Heart right ventricle (tissue), 16 donors: ENCODE measurements at regions not wholly inside any gene's neighbourhood (a gene's known extent, or its start where the extent isn't known, plus 50 kb on each side); places are given as distances from the start of the nearest gene placed in this dataset.

ENCODE experiments used
- ATAC-seq, 8 donors: fragments of 200-7000 bp; cut with Tn5 transposase; one replicate each; pipeline ENCODE4 v1.9.1; 2020; ENCODE audit warnings: mild to moderate bottlenecking in 8 of 8, moderate library complexity in 8 of 8, moderate number of reproducible peaks in 1 of 8
- DNase-seq, 2 donors: peaks; one replicate each; pipeline ENCODE4 v3.0.0-alpha.2; 2020
- H3K27ac ChIP-seq, 10 donors: fragments of 200-600 bp; sonication (generic) in 2 of 10; one replicate each; pipeline versions ENCODE4 v1.5.0 to v1.8.0; 2020 to 2022; ENCODE audit warnings: mild to moderate bottlenecking in 3 of 10
- H3K27me3 ChIP-seq, 7 donors: fragments of 200-600 bp; one replicate each; pipeline ENCODE4 v1.8.0; 2021 to 2022; ENCODE audit warnings: mild to moderate bottlenecking in 2 of 7
- H3K36me3 ChIP-seq, 9 donors: fragments of 200-600 bp; sonication (generic) in 1 of 9; one replicate each; pipeline versions ENCODE4 v1.5.0 to v1.8.0; 2020 to 2022; ENCODE audit warnings: mild to moderate bottlenecking in 2 of 9
- H3K4me1 ChIP-seq, 9 donors: fragments of 200-600 bp; sonication (generic) in 1 of 9; one replicate each; pipeline versions ENCODE4 v1.5.0 to v1.8.0; 2020 to 2022; ENCODE audit warnings: mild to moderate bottlenecking in 4 of 9
- H3K4me3 ChIP-seq, 10 donors: fragments of 200-600 bp; sonication (generic) in 2 of 10; one replicate each; pipeline versions ENCODE4 v1.5.0 to v1.8.0; 2020 to 2022; ENCODE audit warnings: mild to moderate bottlenecking in 7 of 10, moderate library complexity in 2 of 10
- H3K9me3 ChIP-seq, 11 donors: fragments of 200-600 bp in 10 of 11; sonication (generic) in 2 of 11; one replicate each; pipeline versions ENCODE4 v1.5.0 to v1.8.0; 2013 to 2022; ENCODE audit warnings: mild to moderate bottlenecking in 2 of 11, control low read depth in 1 of 11, moderate library complexity in 1 of 11
- WGBS, 2 donors: extraction: QIAGEN DNeasy Blood & Tissue Kit; methylation state at CpG; one replicate each; pipeline ENCODE4 v1.1.7; 2013; ENCODE audit warnings: inconsistent platforms in 1 of 2; 5-methylcytosine and 5-hydroxymethylcytosine counted together
- intact Hi-C, 10 donors: fragments of 100-400 bp; cut with DNase I; formaldehyde crosslinking; loops; one replicate each; pipeline versions ENCODE4 v1.11.1 to v1.14.2; 2022
- TF ChIP-seq, protein P1 (sequence below), 9 donors: fragments of 200-600 bp; sonication (generic) in 2 of 9; IDR thresholded peaks; one replicate each; pipeline versions ENCODE4 v1.5.0 to v1.8.0; 2021 to 2022; ENCODE audit warnings: antibody characterized with exemption in 9 of 9, mild to moderate bottlenecking in 5 of 9, moderate library complexity in 1 of 9
- donor health status: Arrhythmogenic right ventricular cardiomyopathy.
- donor health status: ischemic (EF 13 %, LVEDD 7.1; RV severe dilation, severe dysfunction).
- donor health status: healthy with polysubstance abuse.
- donor health status: DM: no; HTN: yes; CAD: no.
- donor health status: DM: no; HTN: no; CAD: no.
- donor health status: ischemic (EF 25% LVEDD 6.9; RV normal size, moderate dysfunction).
- donor health status: ischemic (EF 25% LVEDD 5.7; RV mildly dilated, moderate dysfunction).
- donor health status: healthy.
- donor health status: DM: yes; HTN: yes; CAD: no.
- donor health status: Ischemic cardiomyopathy.
- donor health status: ischemic (EF 35%, LVEDD 5.7; RV mildly dilated, moderate dysfunction).
- donor health status: nonischemic (EF 11% LVEDD 7.7; RV severe dilation, severe dysfunction).
- donor health status: DM: yes; HTN: yes; CAD: no.
- donor health status: PGD.
- donor health status: ischemic (EF 29% LVEDD 5.4; RV normal size, mild dysfunction).
- donor health status: nonischemic (EF 23%, LVEDD 6.1; RV moderate dilation, normal function).

- Histone ChIP-seq H3K4me3 (no peak overlapping the region), H3K36me3 (no peaks in the 10 kb centered on the region), H3K4me1 (no peaks in the 10 kb centered on the region), H3K9me3 (no peaks in the 10 kb centered on the region), H3K27ac (no peak overlapping the region), H3K27me3 (no peaks in the 10 kb centered on the region)
- intact Hi-C loops: no loop called here
- TF ChIP-seq, protein P1, sequence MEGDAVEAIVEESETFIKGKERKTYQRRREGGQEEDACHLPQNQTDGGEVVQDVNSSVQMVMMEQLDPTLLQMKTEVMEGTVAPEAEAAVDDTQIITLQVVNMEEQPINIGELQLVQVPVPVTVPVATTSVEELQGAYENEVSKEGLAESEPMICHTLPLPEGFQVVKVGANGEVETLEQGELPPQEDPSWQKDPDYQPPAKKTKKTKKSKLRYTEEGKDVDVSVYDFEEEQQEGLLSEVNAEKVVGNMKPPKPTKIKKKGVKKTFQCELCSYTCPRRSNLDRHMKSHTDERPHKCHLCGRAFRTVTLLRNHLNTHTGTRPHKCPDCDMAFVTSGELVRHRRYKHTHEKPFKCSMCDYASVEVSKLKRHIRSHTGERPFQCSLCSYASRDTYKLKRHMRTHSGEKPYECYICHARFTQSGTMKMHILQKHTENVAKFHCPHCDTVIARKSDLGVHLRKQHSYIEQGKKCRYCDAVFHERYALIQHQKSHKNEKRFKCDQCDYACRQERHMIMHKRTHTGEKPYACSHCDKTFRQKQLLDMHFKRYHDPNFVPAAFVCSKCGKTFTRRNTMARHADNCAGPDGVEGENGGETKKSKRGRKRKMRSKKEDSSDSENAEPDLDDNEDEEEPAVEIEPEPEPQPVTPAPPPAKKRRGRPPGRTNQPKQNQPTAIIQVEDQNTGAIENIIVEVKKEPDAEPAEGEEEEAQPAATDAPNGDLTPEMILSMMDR (IDR thresholded peaks at IDR 0.05): no peak
- no peak for DNase-seq
- ATAC-seq: no peak
- WGBS, 2 donors: 75 to 88% methylated on average over 1 of the region's 1 CpG
These were observed 176.2 kb downstream of the KIF18A start for GRCh38 chr11:27931770-27932169.

DNA sequence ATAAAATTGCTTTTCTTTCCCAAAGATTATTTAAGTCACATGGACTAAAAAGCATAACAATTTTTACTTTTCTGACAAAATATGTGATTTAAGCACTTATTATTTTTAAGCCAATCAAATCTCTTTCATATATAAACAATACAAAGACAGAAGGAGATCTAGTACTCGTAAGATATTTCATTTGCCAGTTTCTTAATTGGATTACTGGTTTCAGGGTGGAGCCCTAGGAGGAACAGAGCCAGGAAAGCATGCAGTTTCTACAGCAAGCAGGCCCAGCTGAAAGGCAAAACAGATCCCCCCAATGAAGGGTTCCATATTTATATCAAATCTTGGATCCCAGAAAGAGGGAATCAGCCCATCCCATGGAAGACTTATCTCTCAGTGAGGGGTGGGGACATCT, 177.0 kb downstream of the KIF18A start:
- no peaks in the 10 kb centered on the region for H3K9me3 ChIP-seq
- DNase-seq (no peak), ATAC-seq (no peak)
- H3K4me1 ChIP-seq: no peaks in the 10 kb centered on the region
- H3K4me3 ChIP-seq: no peak overlapping the region
- no peaks in the 10 kb centered on the region for H3K36me3 ChIP-seq
- no peak overlapping the region for H3K27ac ChIP-seq
- intact Hi-C loops: no loop called here
- TF ChIP-seq, protein P1 (IDR thresholded peaks at IDR 0.05): no peak
- 55 to 58% methylated on average over 1 of the region's 1 CpG for WGBS, 2 donors
- no peaks in the 10 kb centered on the region for H3K27me3 ChIP-seq

DNA sequence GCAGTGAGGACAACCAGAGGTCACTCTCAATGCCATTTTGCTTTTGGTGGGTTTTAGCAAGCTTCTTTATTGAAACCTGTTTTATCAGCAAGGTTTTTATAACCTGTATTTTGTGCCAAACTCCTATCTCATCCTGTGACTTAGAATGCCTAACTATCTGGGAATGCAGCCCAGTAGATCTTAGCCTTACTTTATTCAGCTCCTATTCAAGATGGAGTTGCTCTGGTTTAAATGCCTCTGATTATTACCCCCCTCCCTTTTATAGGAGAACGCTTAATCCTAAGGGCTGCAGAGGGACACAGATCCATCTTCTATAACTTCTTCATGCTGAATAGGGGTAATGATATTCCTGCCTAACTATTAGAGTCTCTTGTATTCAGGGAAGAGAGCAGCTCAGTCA, 179.1 kb downstream of the KIF18A start:
- Histone ChIP-seq H3K36me3 (no peaks in the 10 kb centered on the region), H3K9me3 (no peaks in the 10 kb centered on the region), H3K4me1 (no peaks in the 10 kb centered on the region), H3K27me3 (no peaks in the 10 kb centered on the region), H3K27ac (no peak overlapping the region), H3K4me3 (no peak overlapping the region)
- intact Hi-C loops: no loop called here
- 73 to 76% methylated on average over 1 of the region's 1 CpG for WGBS, 2 donors
- TF ChIP-seq, protein P1 (IDR thresholded peaks at IDR 0.05): no peak
- ATAC-seq: no peak
- no peak for DNase-seq

GRCh38 chr11:27926981-27927481, 180.9 kb downstream of the KIF18A start:
- DNase-seq (no peak), ATAC-seq (no peak)
- Histone ChIP-seq H3K4me1 (no peaks in the 10 kb centered on the region), H3K9me3 (peaks cover 0 to 9% (median 0%) of the 10 kb centered on the region in 11 donors), H3K4me3 (no peak overlapping the region), H3K36me3 (no peaks in the 10 kb centered on the region), H3K27me3 (no peaks in the 10 kb centered on the region), H3K27ac (no peak overlapping the region)
- WGBS, 2 donors: 74 to 82% methylated on average over 4 of the region's 4 CpGs
- intact Hi-C loops: no loop called here
- TF ChIP-seq, protein P1 (IDR thresholded peaks at IDR 0.05): no peak
